ENCODE measurements at regions not wholly inside any gene's neighbourhood (a gene's known extent, or its start where the extent isn't known, plus 50 kb on each side); places are given as distances from the start of the nearest gene placed in this dataset.
A peak's percentile ranks its signal among the peaks of the same experiment; 100 is the strongest.

DNA sequence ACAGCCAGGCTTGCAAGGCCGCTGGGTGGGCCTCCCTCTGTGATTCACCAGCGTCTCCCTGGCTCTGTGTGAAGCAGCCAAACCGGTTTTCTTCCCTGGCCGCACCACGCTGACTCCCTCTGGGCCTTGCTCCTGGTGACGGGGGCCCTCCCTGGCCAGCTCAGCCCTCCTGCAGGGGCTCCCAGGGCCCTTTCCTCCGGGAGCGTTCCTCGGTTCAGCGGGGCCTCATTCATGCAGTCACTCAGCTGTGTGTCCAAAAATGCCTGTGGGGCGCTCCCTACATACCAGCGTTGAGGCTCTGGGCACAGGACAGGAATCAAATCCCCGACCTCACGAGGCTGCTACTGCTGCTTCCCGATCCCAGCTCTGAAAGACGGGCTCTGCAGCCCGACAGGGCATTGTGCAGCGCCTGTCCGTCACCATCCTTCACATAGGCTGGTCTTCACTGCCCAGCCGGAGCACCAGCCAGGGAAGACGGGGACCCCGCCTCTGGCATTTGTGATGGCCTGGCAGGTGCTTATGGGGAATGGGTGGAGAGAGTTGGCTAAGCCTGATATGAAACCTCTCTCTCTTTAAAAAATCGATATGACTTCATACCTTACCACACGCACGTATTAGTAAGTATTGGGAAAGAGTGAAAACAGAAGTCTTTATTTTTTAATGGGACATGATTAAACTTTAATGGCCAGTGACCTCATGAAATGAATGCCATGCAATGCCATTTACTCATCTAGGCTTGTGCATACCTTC is 110.0 kb upstream of the SHH start:
- peak in 8 of 11 donors; percentile 27 to 63 (median 50) for DNase-seq (ENCODE audit: extremely low read depth in 1 of 11, low read depth in 9 of 11, low spot score in 4 of 11)

DNA sequence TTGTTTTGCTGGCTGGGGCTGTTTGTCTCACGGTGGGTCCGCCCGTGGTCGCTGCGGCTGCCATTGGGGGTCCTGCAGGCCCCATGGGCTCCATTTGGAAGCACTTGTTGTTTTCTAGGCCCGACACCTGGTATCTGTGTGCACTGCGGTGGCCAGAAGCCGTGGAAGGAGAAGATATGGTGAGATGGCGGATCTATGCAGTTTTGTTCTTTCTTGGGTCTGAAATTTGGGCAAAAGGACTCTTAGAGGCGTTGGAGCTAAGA is 109.5 kb upstream of the SHH start:
- no peak for DNase-seq (ENCODE audit: extremely low read depth in 1 of 11, low read depth in 9 of 11, low spot score in 4 of 11)

DNA sequence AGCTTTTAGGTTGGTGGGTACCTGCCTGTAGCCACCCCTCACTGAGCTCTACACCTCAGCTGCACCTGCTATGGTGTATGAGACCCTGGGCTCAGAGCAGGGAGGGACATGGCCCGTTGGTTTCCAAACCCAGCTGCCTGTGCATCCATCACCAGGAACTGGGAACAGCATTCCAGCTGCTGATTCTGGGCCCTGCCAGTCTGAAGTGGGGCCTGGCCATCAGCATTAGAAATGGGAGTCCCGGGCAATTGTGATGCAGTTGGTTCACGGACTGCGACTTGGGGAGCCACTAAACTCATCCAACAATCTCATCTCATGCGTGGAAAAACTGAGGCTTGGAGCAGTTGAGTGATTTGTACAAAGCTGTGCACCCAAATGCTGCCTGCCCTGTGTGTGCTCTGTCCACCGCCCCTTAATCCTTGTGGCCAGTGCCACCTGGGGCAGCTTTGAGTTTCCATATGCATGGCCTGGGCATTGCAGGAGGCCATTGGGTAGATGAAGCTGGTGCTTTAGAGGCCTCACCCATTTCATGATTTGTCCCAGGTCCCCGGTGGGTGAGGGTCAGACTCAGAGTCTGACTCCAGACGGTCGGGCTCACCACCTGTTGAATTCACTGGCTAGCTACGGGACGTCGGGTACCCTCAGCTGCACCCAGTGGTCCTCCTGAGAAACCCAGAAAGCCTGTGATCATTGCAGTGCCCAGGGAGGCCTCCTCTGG is 109.0 kb upstream of the SHH start:
- no peak for DNase-seq (ENCODE audit: extremely low read depth in 1 of 11, low read depth in 9 of 11, low spot score in 4 of 11)

DNA sequence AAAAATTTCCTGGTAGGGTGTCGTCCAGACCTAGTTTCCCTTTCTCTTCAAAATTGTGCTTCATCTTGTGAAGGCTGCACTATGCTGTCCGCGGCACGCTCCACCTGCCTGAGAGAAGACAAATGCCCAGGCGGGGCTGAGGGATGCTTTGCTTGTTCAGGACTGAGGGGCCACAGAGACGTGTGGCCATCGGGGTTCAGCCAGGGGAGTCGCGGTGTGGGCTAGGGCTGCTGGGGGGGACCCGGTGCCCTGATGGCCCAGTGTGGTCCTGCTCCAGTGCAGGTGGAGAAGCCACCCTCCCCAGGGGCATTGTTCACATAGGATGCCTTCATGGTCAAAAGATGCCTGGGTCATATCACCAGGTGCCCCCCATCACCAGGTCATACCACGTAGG is 107.8 kb upstream of the SHH start:
- DNase-seq (ENCODE audit: extremely low read depth in 1 of 11, low read depth in 9 of 11, low spot score in 4 of 11), result no peak

DNA sequence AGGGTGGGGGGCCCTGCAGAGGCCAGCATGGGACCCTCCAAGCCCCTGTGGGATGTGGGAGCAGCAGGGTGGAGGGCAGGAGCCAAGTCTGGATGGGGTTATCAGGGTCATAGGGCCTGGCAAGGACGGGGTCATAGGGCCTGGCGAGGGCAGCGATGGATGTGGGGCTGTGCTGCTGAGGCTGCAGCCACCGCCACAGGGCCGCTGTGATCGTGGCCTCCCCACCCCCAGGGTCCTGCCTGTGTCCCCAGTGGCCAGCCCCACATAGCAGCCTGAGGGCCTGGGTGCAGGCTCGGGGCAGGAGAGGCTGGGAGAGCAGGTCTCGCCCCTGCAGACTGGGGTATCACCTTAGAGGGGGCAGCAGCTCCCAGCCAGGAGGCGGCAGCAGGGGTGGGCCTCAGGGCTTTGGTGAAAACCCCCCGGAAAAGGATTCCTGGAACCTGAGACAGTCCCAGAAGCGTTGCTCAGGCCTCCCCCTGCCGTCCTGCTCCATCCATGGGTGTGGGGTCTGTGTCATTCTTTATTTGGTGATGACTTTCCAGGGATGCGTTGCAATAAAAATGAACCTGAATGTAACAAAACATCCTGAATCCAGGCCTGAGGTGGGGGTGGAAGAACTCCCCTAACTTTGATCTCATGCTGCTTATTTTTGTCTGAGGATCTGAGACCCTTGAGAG is 107.3 kb upstream of the SHH start:
- DNase-seq (ENCODE audit: extremely low read depth in 1 of 11, low read depth in 9 of 11, low spot score in 4 of 11), result no peak

DNA sequence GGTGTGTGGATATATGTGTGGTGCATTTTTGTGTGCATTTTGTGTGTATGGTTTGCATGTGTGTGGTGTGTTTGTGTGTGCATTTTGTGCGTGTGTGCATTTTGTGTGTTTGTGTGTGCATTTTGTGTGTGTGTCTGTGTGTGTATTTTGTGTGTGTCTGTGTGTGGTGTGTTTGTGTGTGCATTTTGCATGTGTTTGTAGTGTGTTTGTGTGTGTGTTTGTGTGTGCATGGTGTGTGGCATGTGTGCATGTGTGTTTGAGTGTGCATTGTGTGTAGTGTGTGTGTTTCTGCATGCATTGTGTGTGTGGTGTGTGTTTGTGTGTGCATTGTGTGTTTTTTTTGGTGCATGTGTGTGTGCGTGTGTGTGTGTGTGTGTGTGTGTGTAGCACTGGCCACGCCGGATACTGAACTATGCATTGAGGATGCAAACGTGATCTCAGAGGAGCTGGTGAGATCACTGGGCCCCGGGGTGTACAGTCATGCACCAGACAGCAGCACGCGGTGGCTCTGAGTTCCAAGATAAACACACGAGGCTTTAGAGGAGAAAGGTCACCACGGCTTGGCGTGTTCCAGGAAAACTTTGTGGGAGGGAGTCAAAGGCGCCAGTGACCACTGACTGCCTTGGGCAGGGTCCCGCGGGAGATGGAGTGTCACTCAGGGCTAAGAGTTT is 106.6 kb upstream of the SHH start:
- peak in 6 of 11 donors; percentile 20 to 46 (median 28) for DNase-seq (ENCODE audit: extremely low read depth in 1 of 11, low read depth in 9 of 11, low spot score in 4 of 11)

DNA sequence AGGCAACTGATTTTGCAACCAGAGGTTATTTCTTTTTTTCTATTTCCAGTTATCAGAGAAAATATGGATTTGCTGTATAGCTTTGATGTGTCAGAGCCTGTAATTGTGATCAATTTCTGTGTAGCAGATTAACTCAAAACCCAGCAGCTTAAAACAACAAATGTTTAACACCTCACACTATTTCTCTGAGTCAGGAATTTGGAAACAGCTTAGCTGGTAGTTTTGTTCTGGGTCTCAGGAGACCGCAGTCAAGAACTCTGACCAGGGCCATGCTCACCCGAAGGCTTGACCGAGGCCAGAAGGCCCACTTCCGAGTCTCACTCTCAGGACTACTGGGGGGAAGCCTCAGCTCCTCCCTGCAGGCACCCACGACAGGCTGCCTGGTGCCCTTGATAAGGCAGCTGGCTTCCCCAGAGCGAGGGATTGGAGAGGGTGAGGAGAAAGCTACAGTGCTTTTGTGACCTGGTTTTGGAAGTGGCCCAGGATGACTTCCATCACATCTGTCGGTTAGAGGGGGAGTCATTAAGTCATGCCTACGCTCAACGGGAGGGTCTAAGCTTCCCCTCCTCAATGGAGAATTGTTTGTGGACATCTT is 105.7 kb upstream of the SHH start:
- no peak for DNase-seq (ENCODE audit: extremely low read depth in 1 of 11, low read depth in 9 of 11, low spot score in 4 of 11)

DNA sequence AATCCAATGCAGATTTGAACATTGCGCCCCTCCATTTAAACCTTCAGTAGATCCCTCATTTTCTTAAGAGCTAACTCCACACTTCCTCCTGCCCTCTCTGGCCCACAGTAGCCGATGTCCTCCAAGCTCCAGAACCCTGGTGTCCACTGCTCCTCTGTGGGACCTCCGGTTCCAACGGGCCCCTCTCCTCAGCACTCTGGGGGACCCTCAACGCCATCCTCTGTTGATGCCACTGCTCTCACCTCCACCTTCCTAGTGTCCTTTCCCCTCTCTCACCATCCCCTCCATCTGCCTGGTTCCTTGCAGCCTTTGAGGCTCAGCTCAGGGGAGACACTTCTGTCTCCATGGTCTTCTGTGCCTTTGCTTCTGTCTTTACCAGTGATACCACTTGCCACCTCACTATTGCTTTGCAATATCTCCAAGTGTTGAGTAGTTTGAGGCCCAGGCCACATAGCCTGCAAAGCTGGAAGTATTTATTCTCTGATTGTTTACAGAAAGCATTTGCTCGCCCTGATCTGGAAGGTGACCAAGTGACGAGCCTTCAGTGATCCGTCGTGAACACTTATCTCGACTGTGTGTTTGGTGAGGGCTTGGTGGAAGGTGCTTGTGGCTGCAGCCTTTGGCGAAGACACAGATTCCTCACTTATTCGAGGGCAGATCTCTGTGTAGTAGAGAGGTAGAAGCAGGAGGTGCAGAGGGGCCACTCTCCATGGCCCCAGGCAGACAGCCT is 104.8 kb upstream of the SHH start:
- no peak for DNase-seq (ENCODE audit: extremely low read depth in 1 of 11, low read depth in 9 of 11, low spot score in 4 of 11)

DNA sequence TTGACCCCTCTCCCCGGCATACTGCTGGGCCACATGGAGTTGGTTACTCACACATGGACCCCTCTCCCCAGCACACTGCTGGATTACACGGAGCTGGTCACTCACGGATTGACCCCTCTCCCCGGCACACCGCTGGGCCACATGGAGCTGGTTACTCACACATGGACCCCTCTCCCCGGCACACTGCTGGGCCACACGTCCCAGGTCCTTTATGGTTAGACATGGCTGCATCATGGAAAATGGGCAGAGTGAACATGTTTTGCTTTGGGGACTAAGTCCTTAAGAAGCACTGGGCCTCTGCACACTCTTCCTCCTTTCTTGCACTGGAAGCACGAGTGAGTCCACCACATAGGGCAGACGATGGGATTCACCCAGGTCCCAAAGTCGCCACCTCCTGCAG is 102.1 kb upstream of the SHH start:
- no peak for DNase-seq (ENCODE audit: extremely low read depth in 1 of 11, low read depth in 9 of 11, low spot score in 4 of 11)

DNA sequence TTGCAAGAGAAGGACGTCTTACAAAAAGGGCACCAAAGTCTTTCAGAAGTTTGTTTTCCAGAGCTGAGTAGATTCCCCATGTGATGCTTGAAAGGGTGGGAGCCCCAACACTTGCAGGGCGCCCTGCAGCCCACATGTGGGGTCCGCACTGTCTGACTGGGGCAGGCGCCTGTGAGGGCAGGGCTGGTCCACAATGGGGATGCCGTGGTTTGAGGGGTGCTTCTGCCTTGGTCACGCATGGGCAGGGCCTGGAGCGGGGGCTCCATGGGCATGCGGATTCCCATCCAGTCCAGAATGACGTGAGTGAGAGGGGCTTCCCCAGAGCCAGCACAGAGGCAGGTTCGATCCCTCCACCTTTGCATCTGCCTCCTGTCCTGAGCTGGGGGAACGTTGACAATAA is 101.5 kb upstream of the SHH start:
- no peak for DNase-seq (ENCODE audit: extremely low read depth in 1 of 11, low read depth in 9 of 11, low spot score in 4 of 11)

DNA sequence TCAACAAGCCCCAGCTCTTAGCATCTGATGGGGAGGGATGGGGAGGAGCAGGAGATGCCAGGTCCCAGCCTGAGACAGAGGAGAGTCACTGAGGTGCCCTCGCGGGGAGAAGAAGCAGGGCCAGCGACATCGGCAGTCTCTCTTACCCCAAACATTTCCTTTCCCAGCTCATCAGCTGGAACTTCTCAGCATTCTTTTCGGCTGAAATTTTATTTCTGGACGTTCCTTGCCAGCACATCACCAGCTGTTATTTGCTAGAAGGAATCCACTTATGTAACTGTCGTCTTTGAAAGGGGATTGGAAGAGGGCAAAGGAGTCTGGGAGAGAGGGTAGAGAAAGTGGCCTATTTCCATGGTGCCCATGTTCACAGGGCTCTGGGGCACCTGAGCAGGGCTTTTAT is 101.0 kb upstream of the SHH start:
- peak in 5 of 11 donors; percentile 22 to 54 (median 44) for DNase-seq (ENCODE audit: extremely low read depth in 1 of 11, low read depth in 9 of 11, low spot score in 4 of 11)

DNA sequence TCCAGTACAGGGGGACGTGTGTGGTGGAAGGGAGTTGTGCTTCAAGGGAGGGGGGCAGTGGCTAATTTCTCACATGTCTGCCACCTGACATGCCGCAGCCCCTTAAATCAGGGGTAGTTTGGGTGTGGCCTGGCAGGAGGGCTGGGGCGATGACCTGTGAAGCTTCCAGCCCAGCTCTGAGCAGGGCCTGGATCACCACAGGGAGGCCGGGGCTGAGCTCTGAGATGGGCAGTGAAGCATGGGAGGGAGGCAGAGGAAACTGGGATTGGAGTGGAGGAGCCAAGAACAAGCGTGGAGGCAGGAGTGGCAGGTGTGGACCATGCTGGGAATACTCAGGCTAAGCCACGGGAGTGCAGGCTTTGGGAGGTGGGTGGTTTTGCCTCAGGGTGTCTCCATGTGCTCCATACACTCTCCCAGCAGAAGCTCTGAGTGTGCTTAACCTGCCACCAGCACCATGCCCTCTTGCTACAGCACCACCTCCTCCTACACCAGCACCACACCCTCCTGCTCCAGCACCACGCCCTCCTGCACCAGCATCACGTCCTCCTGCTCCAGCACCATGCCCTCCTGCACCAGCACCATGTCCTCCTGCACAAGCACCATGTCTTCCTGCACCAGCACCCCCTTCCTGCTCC is 99.3 kb upstream of the SHH start:
- no peak for DNase-seq (ENCODE audit: extremely low read depth in 1 of 11, low read depth in 9 of 11, low spot score in 4 of 11)

DNA sequence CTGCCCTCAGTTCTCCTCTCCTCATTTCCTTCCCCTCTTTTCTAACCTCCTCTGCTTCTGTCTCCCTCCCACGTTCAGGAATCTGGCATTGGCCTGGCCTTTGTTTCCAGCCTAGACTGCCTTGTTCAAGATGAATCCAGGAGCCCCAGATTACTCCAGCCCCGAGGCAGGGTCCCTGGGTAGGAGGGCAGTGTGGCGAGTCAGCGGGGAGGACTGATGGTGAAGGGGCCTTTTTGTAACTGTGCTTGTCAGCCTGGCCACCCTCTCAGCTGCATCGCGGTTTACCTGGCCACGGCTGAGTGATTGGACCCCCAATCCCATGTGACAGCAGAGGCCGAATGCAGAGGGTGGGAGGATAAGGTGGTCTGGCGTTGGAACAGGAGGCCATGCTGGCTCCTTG is 96.1 kb upstream of the SHH start:
- DNase-seq (ENCODE audit: extremely low read depth in 1 of 11, low read depth in 9 of 11, low spot score in 4 of 11), result no peak

DNA sequence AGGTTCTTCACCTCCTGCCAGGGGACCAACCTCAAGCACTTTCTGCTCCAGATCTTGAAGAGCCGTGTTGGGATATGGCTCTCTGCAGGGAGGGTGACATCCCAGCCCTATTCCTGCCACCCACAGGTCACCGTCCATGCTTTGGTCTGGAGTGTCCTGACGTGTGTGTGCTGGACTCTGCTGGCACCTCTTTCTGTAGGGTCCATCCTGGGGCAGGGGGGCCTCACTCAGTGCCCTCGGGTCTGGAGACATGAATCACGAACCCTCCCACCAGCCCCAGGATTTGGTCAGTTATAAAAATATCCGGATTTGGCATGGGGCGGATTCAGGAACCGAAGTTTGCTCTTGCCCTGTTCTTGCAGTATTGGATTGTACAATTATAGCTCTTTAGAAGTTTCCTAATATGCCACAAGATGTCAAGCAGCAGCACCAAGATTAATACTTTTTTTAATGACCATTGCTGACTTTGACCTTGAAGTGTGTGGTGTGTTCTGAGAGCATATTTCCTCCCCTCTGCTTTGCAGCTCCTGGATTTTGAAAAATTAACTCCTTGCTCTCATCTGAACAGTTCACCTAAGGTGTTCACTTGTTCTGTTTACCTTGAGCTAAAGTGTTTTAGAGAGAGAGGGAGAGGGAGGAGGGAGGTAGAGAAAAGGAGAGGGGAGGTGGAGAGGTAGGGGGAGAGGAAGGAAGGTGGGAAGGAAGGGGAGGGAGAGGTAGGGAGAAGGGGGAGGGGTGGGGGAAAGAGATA is 95.4 kb upstream of the SHH start:
- DNase-seq (ENCODE audit: extremely low read depth in 1 of 11, low read depth in 9 of 11, low spot score in 4 of 11), result peak in 1 of 11 donors; percentile 9

DNA sequence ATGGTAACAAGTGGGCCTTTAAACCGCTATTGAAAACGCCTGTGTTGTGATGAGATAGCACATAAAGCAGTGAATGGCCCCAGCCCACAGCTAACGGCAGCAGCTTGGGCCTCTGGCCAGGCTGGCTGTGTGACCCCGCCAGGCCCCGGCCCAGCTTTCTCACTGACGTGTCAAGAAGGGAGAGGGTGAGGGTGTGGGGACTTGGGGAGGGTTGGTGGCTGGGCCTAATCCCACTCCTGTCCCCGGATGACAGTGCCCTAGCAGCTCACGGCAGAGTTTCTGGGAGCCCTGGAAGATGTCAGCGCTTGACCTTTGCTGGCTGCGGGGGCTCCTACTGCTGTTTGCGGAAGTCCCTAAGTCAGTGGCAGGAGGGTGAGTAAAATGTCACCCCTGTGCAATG is 88.9 kb upstream of the SHH start:
- no peak for DNase-seq (ENCODE audit: extremely low read depth in 1 of 11, low read depth in 9 of 11, low spot score in 4 of 11)

DNA sequence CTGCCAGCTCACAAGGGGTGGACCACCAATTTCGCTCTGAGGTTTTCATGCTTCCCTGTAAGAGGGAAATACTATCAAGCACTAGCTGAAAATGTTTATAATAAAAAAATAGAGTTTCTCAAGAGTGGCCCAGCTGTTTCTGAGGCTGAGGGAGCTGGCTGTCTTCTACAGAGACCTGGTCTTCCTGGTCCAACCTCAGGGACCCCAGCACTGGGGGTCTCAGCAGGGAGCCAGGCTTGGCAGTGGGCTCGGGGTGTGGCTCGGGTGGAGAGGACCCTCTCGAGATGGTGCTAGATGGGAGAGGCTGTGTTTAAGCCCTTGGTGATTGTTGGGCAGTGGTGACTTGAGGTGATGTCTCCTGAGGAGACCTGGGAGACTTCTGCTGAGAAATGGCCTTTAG is 87.3 kb upstream of the SHH start:
- DNase-seq (ENCODE audit: extremely low read depth in 1 of 11, low read depth in 9 of 11, low spot score in 4 of 11), result no peak

DNA sequence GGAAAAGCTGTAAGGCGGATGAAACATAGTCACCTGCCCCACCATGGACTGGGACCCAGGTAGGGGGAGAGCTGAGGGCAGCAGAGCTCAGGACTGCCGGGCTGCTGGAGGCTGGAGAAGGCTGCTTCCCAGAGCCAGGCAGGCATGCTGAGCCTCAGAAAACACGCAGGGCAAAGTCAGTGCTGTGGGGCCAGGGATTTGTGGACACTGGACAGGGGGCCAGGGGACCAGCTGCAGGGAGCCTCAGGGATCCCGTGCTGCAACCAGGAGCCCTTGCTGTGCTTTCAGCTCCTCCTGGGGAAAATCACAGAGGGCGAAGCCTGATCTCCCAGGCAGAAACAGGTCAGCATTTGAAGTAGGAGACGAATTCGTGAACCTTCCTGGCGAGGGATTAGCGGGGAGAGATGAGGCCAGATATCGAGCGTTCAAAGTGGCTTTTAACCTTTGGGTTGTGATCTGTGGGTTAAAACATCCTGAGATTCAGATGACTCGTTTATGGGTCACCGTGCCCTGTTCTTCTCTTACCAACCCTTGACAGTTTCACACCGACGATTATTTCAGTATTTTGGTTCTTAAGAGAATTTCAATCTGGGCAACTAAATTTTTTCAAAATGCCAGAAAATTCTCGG is 85.6 kb upstream of the SHH start:
- no peak for DNase-seq (ENCODE audit: extremely low read depth in 1 of 11, low read depth in 9 of 11, low spot score in 4 of 11)

All from renal cortex interstitium (tissue), 11 donors.